SK-N-SH (cell line): ENCODE measurements at regions not wholly inside any gene's neighbourhood (a gene's known extent, or its start where the extent isn't known, plus 50 kb on each side); places are given as distances from the start of the nearest gene placed in this dataset.

ENCODE experiments used
- CTCF ChIA-PET: fragments of 300-600, 350-600 bp; formaldehyde crosslinking; extraction: SDS; loops from one replicate; lab custom pipeline; 2021; lab: Yijun Ruan, JAX
- POLR2A ChIA-PET: fragments of 350-600 bp; sonication (Branson Sonifier 250); formaldehyde crosslinking; extraction: SDS; loops from one replicate; lab custom pipeline; 2020; ENCODE audit warnings: antibody characterized with exemption, inconsistent platforms; lab: Yijun Ruan, JAX
- DNase-seq: peaks from one replicate; pipeline ENCODE4 v3.0.0; 2012
- H2AFZ ChIP-seq: fragments of 200-600 bp; sonication (generic); 2 replicates; pipeline ENCODE4 v1.8.1; 2016; ENCODE audit warnings: antibody characterized with exemption, mild to moderate bottlenecking, low read depth
- H3F3A ChIP-seq: fragments of 200-600 bp; sonication (generic); replicated peaks from 2 replicates; pipeline ENCODE3; 2016; ENCODE audit warnings: antibody characterized with exemption, mild to moderate bottlenecking; ENCODE audit not compliant: insufficient read depth
- H3K27ac ChIP-seq, 2 experiments: fragments of 200-500 bp in 1 of 2; fragments of 200-600 bp in 1 of 2; sonication (Bioruptor generic) in 1 of 2; sonication (generic), shearing (Covaris generic) in 1 of 2; 2 replicates each; pipeline versions ENCODE4 v1.5.1 to v1.6.1; 2014 to 2016; ENCODE audit warnings: low read depth in 2 of 2, inconsistent platforms in 1 of 2, low read length in 1 of 2, mild to moderate bottlenecking in 1 of 2, mixed read lengths in 1 of 2
- H3K27me3 ChIP-seq: fragments of 200-600 bp; sonication (generic), shearing (Covaris generic); 2 replicates; pipeline ENCODE4 v1.6.1; 2016; ENCODE audit warnings: mixed run types; ENCODE audit not compliant: insufficient read depth
- H3K36me3 ChIP-seq, 2 experiments: fragments of 200-500 bp in 1 of 2; fragments of 200-600 bp in 1 of 2; sonication (Bioruptor generic) in 1 of 2; sonication (generic) in 1 of 2; replicated peaks in 1 of 2; 2 replicates each; pipeline versions ENCODE3 to v1.5.1; 2014 to 2016; ENCODE audit warnings: low read length in 1 of 2, mild to moderate bottlenecking in 1 of 2; ENCODE audit not compliant: insufficient read depth in 2 of 2, control insufficient read depth in 1 of 2
- H3K4me1 ChIP-seq, 2 experiments: fragments of 200-500 bp in 1 of 2; fragments of 200-600 bp in 1 of 2; sonication (Bioruptor generic) in 1 of 2; sonication (generic), shearing (Covaris generic) in 1 of 2; 2 replicates each; pipeline versions ENCODE4 v1.5.1 to v1.6.1; 2014 to 2016; ENCODE audit warnings: low read depth in 1 of 2, low read length in 1 of 2, mixed run types in 1 of 2; ENCODE audit not compliant: insufficient read depth in 2 of 2, control insufficient read depth in 1 of 2
- H3K4me2 ChIP-seq: fragments of 200-600 bp; sonication (generic), shearing (Covaris generic); 2 replicates; pipeline ENCODE4 v1.6.1; 2017; ENCODE audit warnings: mixed run types
- H3K4me3 ChIP-seq, 2 experiments: fragments of 200-500 bp in 1 of 2; fragments of 200-600 bp in 1 of 2; sonication (Bioruptor generic) in 1 of 2; sonication (generic), shearing (Covaris generic) in 1 of 2; 2 replicates each; pipeline versions ENCODE4 v1.5.1 to v1.8.1; 2014 to 2016; ENCODE audit warnings: low read depth in 2 of 2, inconsistent platforms in 1 of 2, low read length in 1 of 2, mild to moderate bottlenecking in 1 of 2, mixed read lengths in 1 of 2, moderate library complexity in 1 of 2
- H3K79me2 ChIP-seq: fragments of 200-600 bp; sonication (generic); 2 replicates; pipeline ENCODE4 v1.8.1; 2017; ENCODE audit warnings: mild to moderate bottlenecking; ENCODE audit not compliant: insufficient read depth
- H3K9ac ChIP-seq: fragments of 200-600 bp; sonication (generic); 2 replicates; pipeline ENCODE4 v1.6.1; 2017; ENCODE audit warnings: mixed run types
- H3K9me2 ChIP-seq: fragments of 200-600 bp; sonication (generic); 2 replicates; pipeline ENCODE4 v1.6.1; 2017; ENCODE audit warnings: mixed run types
- H3K9me3 ChIP-seq: fragments of 200-600 bp; sonication (generic); 2 replicates; pipeline ENCODE4 v1.6.1; 2017; ENCODE audit warnings: mixed run types, mild to moderate bottlenecking, moderate library complexity
- H4K20me1 ChIP-seq: fragments of 200-600 bp; sonication (generic); 2 replicates; pipeline ENCODE4 v1.6.1; 2017; ENCODE audit warnings: mild to moderate bottlenecking, mixed run types; ENCODE audit not compliant: insufficient read depth
- CHD2 ChIP-seq: fragments of 150-350 bp; IDR thresholded peaks from 2 replicates; pipeline ENCODE4 v1.6.1; 2018; ENCODE audit warnings: low read length; ENCODE audit not compliant: partially characterized antibody
- EP300 ChIP-seq, 2 experiments: IDR thresholded peaks; 2 replicates each; pipeline versions ENCODE4 v1.4.0 to v1.6.1; 2012; ENCODE audit warnings: borderline replicate concordance in 1 of 2, low read depth in 1 of 2, low read length in 1 of 2
- EZH2phosphoT487 ChIP-seq: fragments of 200-600 bp; sonication (generic); IDR thresholded peaks from 2 replicates; pipeline ENCODE4 v1.6.1; 2017; ENCODE audit warnings: low read depth, mixed run types, mild to moderate bottlenecking, antibody characterized with exemption, moderate library complexity, borderline replicate concordance
- FOSL2 ChIP-seq: IDR thresholded peaks from 2 replicates; pipeline ENCODE4 v1.4.0; 2012; ENCODE audit warnings: low read depth, mild to moderate bottlenecking, moderate library complexity, borderline replicate concordance
- GATA2 ChIP-seq: sonication (generic); formaldehyde crosslinking; IDR thresholded peaks from 2 replicates; pipeline ENCODE4 v1.5.0; 2020; ENCODE audit warnings: mild to moderate bottlenecking, missing genetic modification reagents
- JUND ChIP-seq: IDR thresholded peaks from 2 replicates; pipeline ENCODE4 v1.4.0; 2012
- MAX ChIP-seq: IDR thresholded peaks from 2 replicates; pipeline ENCODE4 v1.4.0; 2012; ENCODE audit warnings: low read depth
- NFIC ChIP-seq: IDR thresholded peaks from 2 replicates; pipeline ENCODE4 v1.4.0; 2012; ENCODE audit warnings: borderline replicate concordance
- POLR2AphosphoS5 ChIP-seq: IDR thresholded peaks from 2 replicates; pipeline ENCODE4 v1.6.1; 2012; ENCODE audit warnings: low read depth, low read length
- RCOR1 ChIP-seq: fragments of 150-350 bp; IDR thresholded peaks from 2 replicates; pipeline ENCODE4 v1.6.1; 2017; ENCODE audit warnings: antibody characterized with exemption, low read length
- SMC3 ChIP-seq: IDR thresholded peaks from 2 replicates; pipeline ENCODE4 v1.6.1; 2012; ENCODE audit warnings: low read depth, low read length, improper control_type of control experiment
- TAF1 ChIP-seq: IDR thresholded peaks from 2 replicates; pipeline ENCODE4 v1.6.1; 2012; ENCODE audit warnings: low read depth, mild to moderate bottlenecking, low read length, moderate library complexity, borderline replicate concordance
- TCF12 ChIP-seq: IDR thresholded peaks from 2 replicates; pipeline ENCODE4 v1.4.0; 2012
- YY1 ChIP-seq: IDR thresholded peaks from 2 replicates; pipeline ENCODE4 v1.4.0; 2012; ENCODE audit warnings: low read depth, mild to moderate bottlenecking
- ZBTB33 ChIP-seq: IDR thresholded peaks from 2 replicates; pipeline ENCODE4 v1.4.0; 2012; ENCODE audit warnings: low read depth, borderline replicate concordance
- WGBS: methylation state at CpG from one replicate; pipeline ENCODE4 v1.1.6; 2017; ENCODE audit warnings: low lambda C conversion rate; 5-methylcytosine and 5-hydroxymethylcytosine counted together
- TF ChIP-seq, protein P1 (sequence below): IDR thresholded peaks from 2 replicates; pipeline ENCODE4 v1.4.0; 2012; ENCODE audit warnings: low read depth, borderline replicate concordance
- TF ChIP-seq, protein P2 (sequence below): fragments of 150-350 bp; IDR thresholded peaks from 2 replicates; pipeline ENCODE4 v1.6.1; 2016; ENCODE audit warnings: mild to moderate bottlenecking, low read depth, low read length

GRCh38 chr6:128754658-128755256 lies 128.2 kb upstream of the LAMA2 start:
- Histone ChIP-seq H3K36me3 (no peaks in the 10 kb centered on the region), H3K4me2 (no peak overlapping the region), H3K27me3 (0 out of 2 replicates have a peak, but pooled peaks cover 4% of the 10 kb centered on the region), H3K9me2 (no peaks in the 10 kb centered on the region), H3K9me3 (no peaks in the 10 kb centered on the region), H3K4me3 (no peak overlapping the region), H2AFZ (no peak overlapping the region), H4K20me1 (no peaks in the 10 kb centered on the region), H3K4me1 (no peaks in the 10 kb centered on the region), H3F3A (no peaks in the 10 kb centered on the region), H3K79me2 (no peaks in the 10 kb centered on the region), H3K9ac (no peak overlapping the region), H3K27ac (no peak overlapping the region)
- DNase-seq = no peak
- TF ChIP-seq EP300 (IDR thresholded peaks at IDR 0.05; ENCODE audit: borderline replicate concordance in 1 of 2, low read depth in 1 of 2, low read length in 1 of 2) (no peak), CHD2 (no peak), TAF1 (no peak), POLR2AphosphoS5 (no peak), RCOR1 (no peak), EZH2phosphoT487 (no peak), TCF12 (no peak), ZBTB33 (no peak), SMC3 (no peak), YY1 (no peak), NFIC (no peak), JUND (no peak), MAX (no peak), FOSL2 (no peak), GATA2 (CRISPR knock-in tag) (no peak)
- TF ChIP-seq, protein P1, sequence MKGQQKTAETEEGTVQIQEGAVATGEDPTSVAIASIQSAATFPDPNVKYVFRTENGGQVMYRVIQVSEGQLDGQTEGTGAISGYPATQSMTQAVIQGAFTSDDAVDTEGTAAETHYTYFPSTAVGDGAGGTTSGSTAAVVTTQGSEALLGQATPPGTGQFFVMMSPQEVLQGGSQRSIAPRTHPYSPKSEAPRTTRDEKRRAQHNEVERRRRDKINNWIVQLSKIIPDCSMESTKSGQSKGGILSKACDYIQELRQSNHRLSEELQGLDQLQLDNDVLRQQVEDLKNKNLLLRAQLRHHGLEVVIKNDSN = no peak
- TF ChIP-seq, protein P2, sequence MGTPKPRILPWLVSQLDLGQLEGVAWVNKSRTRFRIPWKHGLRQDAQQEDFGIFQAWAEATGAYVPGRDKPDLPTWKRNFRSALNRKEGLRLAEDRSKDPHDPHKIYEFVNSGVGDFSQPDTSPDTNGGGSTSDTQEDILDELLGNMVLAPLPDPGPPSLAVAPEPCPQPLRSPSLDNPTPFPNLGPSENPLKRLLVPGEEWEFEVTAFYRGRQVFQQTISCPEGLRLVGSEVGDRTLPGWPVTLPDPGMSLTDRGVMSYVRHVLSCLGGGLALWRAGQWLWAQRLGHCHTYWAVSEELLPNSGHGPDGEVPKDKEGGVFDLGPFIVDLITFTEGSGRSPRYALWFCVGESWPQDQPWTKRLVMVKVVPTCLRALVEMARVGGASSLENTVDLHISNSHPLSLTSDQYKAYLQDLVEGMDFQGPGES = no peak
- POLR2A ChIA-PET = no interaction called here
- 53% methylated on average over 5 of the region's 5 CpGs for WGBS
- CTCF ChIA-PET = no interaction called here
